ENCODE measurements at regions not wholly inside any gene's neighbourhood (a gene's known extent, or its start where the extent isn't known, plus 50 kb on each side); places are given as distances from the start of the nearest gene placed in this dataset.

DNA sequence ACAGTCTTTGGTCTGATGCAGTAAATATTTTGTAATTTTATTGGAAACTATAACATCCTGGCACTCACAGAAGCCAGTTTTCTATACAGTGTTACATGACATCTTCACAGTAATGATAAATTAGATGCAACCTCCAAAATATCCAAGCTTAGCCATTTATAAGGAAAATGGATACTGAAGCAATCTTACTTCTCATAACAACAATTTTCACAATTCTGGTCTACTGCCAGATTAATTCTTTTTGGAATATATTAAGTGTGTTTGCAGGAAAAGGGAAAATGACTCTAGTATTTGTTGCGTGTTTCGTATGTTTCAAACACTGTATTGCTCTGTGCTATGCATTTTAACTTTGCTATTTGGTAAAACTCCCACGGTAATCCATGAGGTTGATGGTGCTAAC is 1870.9 kb downstream of the ARAP2 start:
- TF ChIP-seq CEBPB (IDR thresholded peaks at IDR 0.05) (no peak), CREB1 (IDR thresholded peaks at IDR 0.05; ENCODE audit: low read depth) (no peak), YY1 (IDR thresholded peaks at IDR 0.05; ENCODE audit: low read depth) (no peak), TCF12 (IDR thresholded peaks at IDR 0.05; ENCODE audit: low read depth) (no peak), EGR1 (IDR thresholded peaks at IDR 0.05) (no peak), TAF1 (IDR thresholded peaks at IDR 0.05; ENCODE audit: low read depth) (no peak), EP300 (IDR thresholded peaks at IDR 0.05; ENCODE audit: borderline replicate concordance) (no peak), ZBTB7A (IDR thresholded peaks at IDR 0.05; ENCODE audit: low read depth) (no peak)
- TF ChIP-seq, protein P1, sequence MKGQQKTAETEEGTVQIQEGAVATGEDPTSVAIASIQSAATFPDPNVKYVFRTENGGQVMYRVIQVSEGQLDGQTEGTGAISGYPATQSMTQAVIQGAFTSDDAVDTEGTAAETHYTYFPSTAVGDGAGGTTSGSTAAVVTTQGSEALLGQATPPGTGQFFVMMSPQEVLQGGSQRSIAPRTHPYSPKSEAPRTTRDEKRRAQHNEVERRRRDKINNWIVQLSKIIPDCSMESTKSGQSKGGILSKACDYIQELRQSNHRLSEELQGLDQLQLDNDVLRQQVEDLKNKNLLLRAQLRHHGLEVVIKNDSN (IDR thresholded peaks at IDR 0.05), result no peak
- TF ChIP-seq, protein P2, sequence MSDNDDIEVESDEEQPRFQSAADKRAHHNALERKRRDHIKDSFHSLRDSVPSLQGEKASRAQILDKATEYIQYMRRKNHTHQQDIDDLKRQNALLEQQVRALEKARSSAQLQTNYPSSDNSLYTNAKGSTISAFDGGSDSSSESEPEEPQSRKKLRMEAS (IDR thresholded peaks at IDR 0.05), result no peak
- TF ChIP-seq, protein P3, sequence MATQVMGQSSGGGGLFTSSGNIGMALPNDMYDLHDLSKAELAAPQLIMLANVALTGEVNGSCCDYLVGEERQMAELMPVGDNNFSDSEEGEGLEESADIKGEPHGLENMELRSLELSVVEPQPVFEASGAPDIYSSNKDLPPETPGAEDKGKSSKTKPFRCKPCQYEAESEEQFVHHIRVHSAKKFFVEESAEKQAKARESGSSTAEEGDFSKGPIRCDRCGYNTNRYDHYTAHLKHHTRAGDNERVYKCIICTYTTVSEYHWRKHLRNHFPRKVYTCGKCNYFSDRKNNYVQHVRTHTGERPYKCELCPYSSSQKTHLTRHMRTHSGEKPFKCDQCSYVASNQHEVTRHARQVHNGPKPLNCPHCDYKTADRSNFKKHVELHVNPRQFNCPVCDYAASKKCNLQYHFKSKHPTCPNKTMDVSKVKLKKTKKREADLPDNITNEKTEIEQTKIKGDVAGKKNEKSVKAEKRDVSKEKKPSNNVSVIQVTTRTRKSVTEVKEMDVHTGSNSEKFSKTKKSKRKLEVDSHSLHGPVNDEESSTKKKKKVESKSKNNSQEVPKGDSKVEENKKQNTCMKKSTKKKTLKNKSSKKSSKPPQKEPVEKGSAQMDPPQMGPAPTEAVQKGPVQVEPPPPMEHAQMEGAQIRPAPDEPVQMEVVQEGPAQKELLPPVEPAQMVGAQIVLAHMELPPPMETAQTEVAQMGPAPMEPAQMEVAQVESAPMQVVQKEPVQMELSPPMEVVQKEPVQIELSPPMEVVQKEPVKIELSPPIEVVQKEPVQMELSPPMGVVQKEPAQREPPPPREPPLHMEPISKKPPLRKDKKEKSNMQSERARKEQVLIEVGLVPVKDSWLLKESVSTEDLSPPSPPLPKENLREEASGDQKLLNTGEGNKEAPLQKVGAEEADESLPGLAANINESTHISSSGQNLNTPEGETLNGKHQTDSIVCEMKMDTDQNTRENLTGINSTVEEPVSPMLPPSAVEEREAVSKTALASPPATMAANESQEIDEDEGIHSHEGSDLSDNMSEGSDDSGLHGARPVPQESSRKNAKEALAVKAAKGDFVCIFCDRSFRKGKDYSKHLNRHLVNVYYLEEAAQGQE (IDR thresholded peaks at IDR 0.05; ENCODE audit: low read depth), result no peak

GRCh38 chr4:34412233-34412632 is 1832.1 kb downstream of the ARAP2 start:
- TF ChIP-seq TAF1 (IDR thresholded peaks at IDR 0.05; ENCODE audit: low read depth) (no peak), RAD21 (IDR thresholded peaks at IDR 0.05; ENCODE audit: low read depth) (no peak), YY1 (IDR thresholded peaks at IDR 0.05; ENCODE audit: low read depth) (no peak)
- TF ChIP-seq, protein P2 (IDR thresholded peaks at IDR 0.05), result no peak

DNA sequence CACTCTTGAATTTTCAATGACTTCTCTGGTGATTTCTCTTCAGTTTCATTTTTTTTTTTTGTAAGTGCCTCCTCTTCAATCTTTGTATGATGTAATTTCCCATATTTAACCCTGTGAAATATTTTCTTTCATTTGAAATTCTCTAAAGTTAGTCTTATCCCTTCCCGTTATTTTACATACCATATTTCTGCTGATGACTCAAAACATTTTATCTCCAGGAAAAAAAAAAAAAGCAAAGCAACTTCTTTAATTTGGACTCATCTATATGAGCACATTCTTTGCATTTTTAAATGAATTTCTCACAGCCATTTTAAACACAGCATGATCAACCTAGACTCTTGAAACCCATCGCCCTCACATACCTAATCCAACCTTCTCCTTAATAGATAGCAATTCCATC is 1831.4 kb downstream of the ARAP2 start:
- no peak for TF ChIP-seq TAF1 (IDR thresholded peaks at IDR 0.05; ENCODE audit: low read depth)
- TF ChIP-seq EGR1 (IDR thresholded peaks at IDR 0.05), result no peak
- no peak for TF ChIP-seq NFIC (IDR thresholded peaks at IDR 0.05)
- TF ChIP-seq TEAD4 (IDR thresholded peaks at IDR 0.05), result no peak
- TF ChIP-seq, protein P3 (IDR thresholded peaks at IDR 0.05; ENCODE audit: low read depth), result no peak

DNA sequence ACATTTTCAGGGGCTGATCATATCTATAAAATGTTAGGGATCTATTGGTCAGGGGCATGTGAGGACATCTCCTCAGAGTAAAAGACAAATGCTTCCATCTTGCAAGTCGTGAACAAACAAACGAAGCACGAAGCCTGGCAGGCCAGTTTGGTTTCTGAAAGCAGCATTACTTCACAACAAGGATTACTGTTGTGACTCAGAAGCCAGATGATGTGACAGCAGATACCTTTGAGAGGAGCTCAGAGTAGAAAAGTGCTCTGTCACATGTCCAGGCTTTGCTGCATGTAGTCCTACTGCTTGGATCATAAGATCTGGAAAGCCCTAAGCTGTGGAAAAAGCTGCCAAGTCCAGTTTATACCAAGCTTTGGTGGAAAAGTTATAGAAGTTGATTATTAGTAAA is 1827.2 kb downstream of the ARAP2 start:
- TF ChIP-seq TAF1 (IDR thresholded peaks at IDR 0.05; ENCODE audit: low read depth), result no peak
- TF ChIP-seq, protein P3 (IDR thresholded peaks at IDR 0.05; ENCODE audit: low read depth), result no peak
- TF ChIP-seq CREB1 (IDR thresholded peaks at IDR 0.05; ENCODE audit: low read depth), result no peak
- TF ChIP-seq YY1 (IDR thresholded peaks at IDR 0.05; ENCODE audit: low read depth), result no peak
- no peak for TF ChIP-seq CEBPB (IDR thresholded peaks at IDR 0.05)
- no peak for TF ChIP-seq TEAD4 (IDR thresholded peaks at IDR 0.05)
- TF ChIP-seq ZBTB7A (IDR thresholded peaks at IDR 0.05; ENCODE audit: low read depth), result no peak
- TF ChIP-seq EGR1 (IDR thresholded peaks at IDR 0.05), result no peak
- TF ChIP-seq TCF12 (IDR thresholded peaks at IDR 0.05; ENCODE audit: low read depth), result no peak
- TF ChIP-seq, protein P2 (IDR thresholded peaks at IDR 0.05), result no peak

DNA sequence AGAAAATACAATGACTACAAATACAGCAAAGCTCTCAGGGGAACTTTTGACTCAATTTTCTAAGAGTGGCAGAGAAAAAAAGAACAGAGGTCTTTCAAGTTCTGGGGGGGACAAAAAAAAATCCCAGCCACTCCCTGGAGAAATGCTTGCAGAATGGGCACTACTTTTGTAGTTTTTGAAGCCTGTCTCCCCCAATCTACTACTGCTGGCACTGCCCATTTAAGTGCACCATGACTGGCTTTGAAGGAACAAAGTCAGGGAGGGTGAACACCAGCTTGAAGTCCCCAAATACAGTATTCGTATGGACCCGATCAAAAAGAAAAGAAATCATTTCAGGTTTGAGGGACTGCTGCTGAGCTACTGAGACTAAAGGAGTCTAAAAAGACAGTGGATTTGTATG is 1824.4 kb downstream of the ARAP2 start:
- TF ChIP-seq, protein P3 (IDR thresholded peaks at IDR 0.05; ENCODE audit: low read depth), result no peak
- no peak for TF ChIP-seq NFIC (IDR thresholded peaks at IDR 0.05)
- TF ChIP-seq ZBTB7A (IDR thresholded peaks at IDR 0.05; ENCODE audit: low read depth), result no peak
- no peak for TF ChIP-seq RAD21 (IDR thresholded peaks at IDR 0.05; ENCODE audit: low read depth)
- no peak for TF ChIP-seq EGR1 (IDR thresholded peaks at IDR 0.05)
- no peak for TF ChIP-seq EP300 (IDR thresholded peaks at IDR 0.05; ENCODE audit: borderline replicate concordance)
- no peak for TF ChIP-seq CEBPB (IDR thresholded peaks at IDR 0.05)
- no peak for TF ChIP-seq TEAD4 (IDR thresholded peaks at IDR 0.05)
- no peak for TF ChIP-seq TAF1 (IDR thresholded peaks at IDR 0.05; ENCODE audit: low read depth)
